HG03439 (cell line): ENCODE measurements at regions not wholly inside any gene's neighbourhood (a gene's known extent, or its start where the extent isn't known, plus 50 kb on each side); places are given as distances from the start of the nearest gene placed in this dataset.
"Not testable (repeated sequence)": the region's sequence is repeated elsewhere in the genome, so short reads cannot be mapped to it uniquely, and the experiment has no call there.

Experiments used
- ATAC-seq: cut with Tn5 transposase; IDR thresholded peaks from one replicate; pipeline ENCODE4 v1.9.1; 2021; ENCODE audit warnings: mild to moderate bottlenecking, moderate library complexity; ENCODE audit not compliant: unreplicated experiment

GRCh38 chr4:4116901-4117300, 109.8 kb downstream of the OTOP1 start:
- not testable (repeated sequence) for ATAC-seq

DNA sequence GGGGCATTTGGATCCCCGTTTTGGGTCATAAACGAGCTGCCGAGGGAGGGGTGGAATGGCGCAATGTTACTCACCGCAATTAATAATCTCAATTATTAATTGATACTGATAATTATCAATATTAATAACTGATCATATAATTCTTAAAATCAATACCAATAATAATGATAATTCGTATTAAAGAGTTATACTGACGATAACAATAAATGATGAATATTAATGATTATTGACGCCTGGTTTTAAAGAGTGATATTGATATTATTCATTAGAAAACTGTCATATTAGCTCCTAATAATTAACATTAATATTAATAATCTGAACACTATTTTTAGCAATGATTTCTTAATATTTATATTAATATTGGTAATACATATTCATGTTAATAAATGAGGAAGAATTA, 92.4 kb downstream of the OTOP1 start:
- not testable (repeated sequence) for ATAC-seq

DNA sequence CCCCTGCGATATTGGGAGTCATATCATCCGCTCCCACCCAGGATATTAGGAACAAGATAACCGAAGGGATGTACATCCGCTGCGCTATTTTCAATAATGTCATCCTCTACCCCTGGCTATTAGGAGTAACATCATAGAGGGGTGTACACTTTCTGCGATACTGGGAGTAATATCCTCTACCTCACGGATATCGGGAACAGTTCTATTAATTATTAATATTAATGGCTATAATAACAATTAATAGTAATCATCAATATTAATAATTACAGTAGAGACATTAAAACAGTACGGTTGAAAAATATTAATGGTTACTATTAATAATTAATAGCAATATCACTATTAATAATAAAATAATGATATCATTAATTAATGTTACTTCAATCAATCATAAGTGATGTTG, 90.1 kb downstream of the OTOP1 start:
- ATAC-seq = not testable (repeated sequence)
